Immature natural killer cell (primary cell): ENCODE measurements at regions not wholly inside any gene's neighbourhood (a gene's known extent, or its start where the extent isn't known, plus 50 kb on each side); places are given as distances from the start of the nearest gene placed in this dataset.
"Not testable (repeated sequence)": the region's sequence is repeated elsewhere in the genome, so short reads cannot be mapped to it uniquely, and the experiment has no call there.

ENCODE experiments used
- DNase-seq, 3 donors: peaks; one replicate each; pipeline ENCODE4 v3.0.0; 2022; ENCODE audit warnings: mixed read lengths in 1 of 3
- H3K27ac Mint-ChIP-seq, 6 donors: one replicate each; pipeline ENCODE4 v1.8.0; 2020; ENCODE audit warnings: mixed read lengths in 6 of 6, mild to moderate bottlenecking in 5 of 6, inconsistent platforms in 4 of 6, moderate library complexity in 3 of 6
- H3K27me3 Mint-ChIP-seq, 3 donors: one replicate each; pipeline ENCODE4 v1.8.0; 2020 to 2021; ENCODE audit warnings: low read depth in 3 of 3, mild to moderate bottlenecking in 3 of 3, mixed read lengths in 3 of 3, moderate library complexity in 3 of 3, inconsistent platforms in 1 of 3
- H3K36me3 Mint-ChIP-seq, 3 donors: one replicate each; pipeline ENCODE4 v1.8.0; 2020; ENCODE audit warnings: mixed read lengths in 3 of 3, inconsistent platforms in 2 of 3, mild to moderate bottlenecking in 2 of 3
- H3K4me1 Mint-ChIP-seq, 2 donors: one replicate each; pipeline ENCODE4 v1.8.0; 2020; ENCODE audit warnings: inconsistent platforms in 2 of 2, mild to moderate bottlenecking in 2 of 2, mixed read lengths in 2 of 2, moderate library complexity in 1 of 2
- H3K4me3 Mint-ChIP-seq, 5 donors: one replicate each; pipeline ENCODE4 v1.8.0; 2020; ENCODE audit warnings: mild to moderate bottlenecking in 5 of 5, mixed read lengths in 5 of 5, inconsistent platforms in 3 of 5, moderate library complexity in 3 of 5
- H3K9me3 Mint-ChIP-seq, 6 donors: one replicate each; pipeline ENCODE4 v1.8.0; 2020; ENCODE audit warnings: mild to moderate bottlenecking in 6 of 6, mixed read lengths in 6 of 6, inconsistent platforms in 4 of 6, moderate library complexity in 3 of 6

GRCh38 chr7:131625345-131625744, 68.9 kb upstream of the PODXL start:
- not testable (repeated sequence) for H3K27ac Mint-ChIP-seq, H3K36me3 Mint-ChIP-seq, H3K4me3 Mint-ChIP-seq, H3K4me1 Mint-ChIP-seq, H3K9me3 Mint-ChIP-seq, H3K27me3 Mint-ChIP-seq, DNase-seq

GRCh38 chr7:131624536-131624935, 68.1 kb upstream of the PODXL start:
- H3K27me3 Mint-ChIP-seq = peaks cover 0 to 3% (median 1%) of the 10 kb centered on the region in 3 donors
- H3K9me3 Mint-ChIP-seq = no peaks in the 10 kb centered on the region
- no peak for DNase-seq
- no peak overlapping the region for H3K27ac Mint-ChIP-seq
- no peaks in the 10 kb centered on the region for H3K36me3 Mint-ChIP-seq
- no peak overlapping the region for H3K4me3 Mint-ChIP-seq
- no peaks in the 10 kb centered on the region for H3K4me1 Mint-ChIP-seq

DNA sequence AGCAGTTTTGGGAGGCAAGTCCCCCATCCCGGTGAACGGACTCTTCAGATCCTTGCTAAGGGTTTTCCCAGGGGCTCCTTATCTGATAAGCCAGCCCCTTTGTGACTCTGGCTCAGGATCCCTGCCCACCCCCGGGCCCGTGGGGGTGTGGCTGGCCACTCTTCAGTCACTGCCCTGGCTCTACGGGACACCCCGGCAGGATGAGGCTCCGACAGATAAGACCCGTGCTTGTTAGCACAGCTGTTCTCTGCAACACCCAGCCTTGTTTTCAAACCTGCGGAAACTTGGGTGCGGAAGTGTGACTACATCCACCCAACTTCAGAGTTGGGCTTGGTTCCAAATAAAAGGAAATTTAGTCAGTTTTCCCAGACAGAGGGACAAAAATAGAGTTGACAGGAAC, 66.7 kb upstream of the PODXL start:
- Mint-ChIP-seq H3K36me3 (no peaks in the 10 kb centered on the region), H3K27ac (no peak overlapping the region), H3K9me3 (no peaks in the 10 kb centered on the region), H3K4me1 (no peaks in the 10 kb centered on the region), H3K4me3 (no peak overlapping the region), H3K27me3 (peaks cover 0 to 3% (median 1%) of the 10 kb centered on the region in 3 donors)
- DNase-seq = no peak

DNA sequence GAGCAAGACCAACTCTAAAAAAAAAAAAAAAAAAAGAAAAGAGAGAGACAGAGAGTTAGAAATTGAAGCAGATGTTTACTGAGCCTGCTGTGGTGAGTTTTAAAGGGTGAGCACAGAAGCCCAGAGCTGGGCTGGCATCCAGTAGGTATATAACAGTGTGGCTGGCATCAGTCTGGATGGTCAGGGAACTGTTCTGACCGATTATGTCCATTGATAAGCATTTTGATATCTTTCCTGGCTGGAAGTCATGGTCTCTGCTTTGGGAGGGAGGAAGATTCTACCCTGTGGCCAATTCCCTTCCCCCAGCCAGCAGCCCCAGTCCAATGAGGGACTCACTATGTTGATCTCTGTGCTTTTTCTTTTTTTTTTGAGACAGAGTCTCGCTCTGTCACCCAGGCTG, 65.2 kb upstream of the PODXL start:
- DNase-seq = no peak
- Mint-ChIP-seq H3K27me3 (peaks cover 0 to 1% (median 0%) of the 10 kb centered on the region in 3 donors), H3K4me1 (no peaks in the 10 kb centered on the region), H3K9me3 (no peaks in the 10 kb centered on the region), H3K27ac (no peak overlapping the region), H3K36me3 (no peaks in the 10 kb centered on the region), H3K4me3 (no peak overlapping the region)

DNA sequence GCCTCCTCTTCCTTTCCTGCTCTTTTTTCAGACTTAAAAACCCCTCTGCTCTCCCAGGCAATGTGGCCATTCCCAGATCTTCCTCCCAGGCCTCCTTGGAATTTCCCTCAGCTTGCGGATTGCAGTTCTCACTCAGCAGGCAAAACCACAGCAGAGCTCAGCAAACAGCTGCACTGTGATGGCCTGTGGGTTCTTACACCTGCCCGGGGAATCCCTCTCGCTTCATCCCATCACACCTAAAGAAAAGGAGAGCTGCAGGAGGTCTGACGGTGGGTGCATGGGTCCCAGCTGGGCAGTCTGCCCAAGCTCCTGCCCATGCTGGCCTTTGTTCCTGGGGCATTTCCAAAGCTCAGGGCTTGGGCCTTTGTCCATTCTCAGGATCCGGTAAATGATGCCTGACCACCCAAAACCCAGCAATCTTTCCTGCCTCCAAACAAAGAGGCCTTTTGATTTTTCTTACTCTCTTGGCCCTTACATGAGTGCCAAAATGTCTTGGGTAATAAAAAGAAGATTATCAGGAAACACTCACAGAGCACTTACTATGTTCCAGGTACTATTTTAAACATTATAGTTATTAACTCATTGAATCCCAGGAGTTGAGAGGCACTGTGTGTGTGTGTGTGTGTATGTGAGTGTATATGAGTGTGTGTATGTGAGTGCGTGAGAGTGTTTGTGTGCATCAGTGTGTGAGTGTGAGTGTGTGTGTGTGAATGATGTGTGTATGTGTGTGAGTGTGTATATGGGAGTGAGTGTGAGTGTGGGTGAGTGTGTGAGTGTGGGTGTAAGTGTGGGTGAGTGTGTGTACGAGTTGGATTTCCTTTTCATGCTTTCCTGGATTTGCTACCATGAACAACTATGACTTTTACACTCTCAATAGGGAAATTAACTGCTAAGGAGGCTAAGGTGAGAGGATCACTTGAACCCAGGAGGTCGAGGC, 64.5 kb upstream of the PODXL start:
- Mint-ChIP-seq H3K9me3 (no peaks in the 10 kb centered on the region), H3K4me1 (no peaks in the 10 kb centered on the region), H3K27me3 (peaks cover 0 to 1% (median 0%) of the 10 kb centered on the region in 3 donors), H3K27ac (no peak overlapping the region), H3K36me3 (no peaks in the 10 kb centered on the region), H3K4me3 (no peak overlapping the region)
- DNase-seq = no peak

- Mint-ChIP-seq H3K27ac (no peak overlapping the region), H3K4me1 (no peaks in the 10 kb centered on the region), H3K9me3 (no peaks in the 10 kb centered on the region), H3K27me3 (peaks cover 0 to 1% (median 0%) of the 10 kb centered on the region in 3 donors), H3K36me3 (no peaks in the 10 kb centered on the region), H3K4me3 (no peak overlapping the region)
- no peak for DNase-seq
Measured at GRCh38 chr7:131619336-131620305, 63.2 kb upstream of the PODXL start.

GRCh38 chr7:131618391-131618790, 62.0 kb upstream of the PODXL start:
- H3K4me1 Mint-ChIP-seq = no peaks in the 10 kb centered on the region
- H3K4me3 Mint-ChIP-seq = no peak overlapping the region

GRCh38 chr7:131616487-131617200, 60.2 kb upstream of the PODXL start:
- Mint-ChIP-seq H3K27me3 (peaks cover 0 to 2% (median 1%) of the 10 kb centered on the region in 3 donors), H3K9me3 (no peaks in the 10 kb centered on the region), H3K36me3 (no peaks in the 10 kb centered on the region), H3K27ac (no peak overlapping the region), H3K4me3 (no peak overlapping the region), H3K4me1 (no peaks in the 10 kb centered on the region)
- DNase-seq = no peak

More at GRCh38 chr7:131618391-131618790, 62.0 kb upstream of the PODXL start:
- H3K27me3 Mint-ChIP-seq = peaks cover 0 to 1% (median 0%) of the 10 kb centered on the region in 3 donors
- H3K27ac Mint-ChIP-seq = no peak overlapping the region
- no peaks in the 10 kb centered on the region for H3K9me3 Mint-ChIP-seq
- no peak for DNase-seq
- no peaks in the 10 kb centered on the region for H3K36me3 Mint-ChIP-seq

DNA sequence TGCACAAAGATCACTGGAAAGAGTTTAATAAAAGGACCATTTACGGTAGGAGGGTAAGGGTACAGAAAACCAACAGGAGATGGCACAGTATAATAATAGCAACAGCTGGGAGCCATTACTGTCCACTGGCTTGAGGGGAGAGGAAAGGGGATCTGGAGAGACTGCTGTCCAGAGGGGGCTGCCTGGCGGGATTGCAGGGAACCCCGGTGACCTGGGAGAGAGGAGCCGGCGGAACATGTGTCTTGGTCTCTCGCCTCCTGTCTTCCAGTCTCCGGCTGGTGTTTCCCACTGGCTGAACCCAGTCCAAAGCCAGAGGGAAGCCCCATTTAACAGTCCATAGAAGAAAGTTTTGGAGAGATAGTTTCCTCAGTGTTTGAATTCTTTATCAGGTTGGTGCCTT, 57.5 kb upstream of the PODXL start:
- no peak overlapping the region for H3K27ac Mint-ChIP-seq
- no peak overlapping the region for H3K4me3 Mint-ChIP-seq
- H3K36me3 Mint-ChIP-seq = no peaks in the 10 kb centered on the region
- H3K9me3 Mint-ChIP-seq = no peaks in the 10 kb centered on the region
- H3K27me3 Mint-ChIP-seq = peaks cover 0 to 4% (median 2%) of the 10 kb centered on the region in 3 donors
- DNase-seq = no peak
- no peaks in the 10 kb centered on the region for H3K4me1 Mint-ChIP-seq

GRCh38 chr7:131610007-131610406, 53.6 kb upstream of the PODXL start:
- DNase-seq = no peak
- H3K36me3 Mint-ChIP-seq = no peaks in the 10 kb centered on the region
- peaks cover 17 to 25% of the 10 kb centered on the region in 2 donors for H3K4me1 Mint-ChIP-seq

DNA sequence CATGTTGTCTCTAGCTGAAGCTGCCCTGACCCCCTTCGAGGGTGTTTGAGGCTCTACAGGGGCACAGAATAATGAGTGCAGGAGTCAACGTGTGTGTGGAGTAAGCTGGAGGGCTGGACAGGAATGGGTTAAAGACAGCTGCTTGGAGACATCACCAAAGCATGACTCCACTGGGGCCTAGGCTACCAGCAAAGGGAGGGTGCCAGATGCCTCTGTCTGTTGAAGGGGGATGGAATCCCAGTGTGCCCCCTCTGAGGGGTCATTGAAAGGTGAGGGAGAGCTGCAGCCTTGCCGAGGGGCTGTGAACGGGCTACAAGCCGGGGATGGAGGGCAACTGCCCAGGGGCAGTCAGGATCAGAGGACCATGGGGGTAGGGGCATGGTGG, 51.7 kb upstream of the PODXL start:
- Mint-ChIP-seq H3K27ac (no peak overlapping the region), H3K27me3 (peaks cover 14 to 16% (median 15%) of the 10 kb centered on the region in 3 donors), H3K4me3 (no peak overlapping the region), H3K4me1 (peaks cover 17 to 31% of the 10 kb centered on the region in 2 donors), H3K36me3 (no peaks in the 10 kb centered on the region), H3K9me3 (peaks cover 0 to 2% (median 0%) of the 10 kb centered on the region in 6 donors)
- no peak for DNase-seq

More at GRCh38 chr7:131610007-131610406, 53.6 kb upstream of the PODXL start:
- Mint-ChIP-seq H3K9me3 (peaks cover 0 to 2% (median 0%) of the 10 kb centered on the region in 6 donors), H3K4me3 (no peak overlapping the region), H3K27ac (no peak overlapping the region), H3K27me3 (peaks cover 13 to 17% (median 15%) of the 10 kb centered on the region in 3 donors)

DNA sequence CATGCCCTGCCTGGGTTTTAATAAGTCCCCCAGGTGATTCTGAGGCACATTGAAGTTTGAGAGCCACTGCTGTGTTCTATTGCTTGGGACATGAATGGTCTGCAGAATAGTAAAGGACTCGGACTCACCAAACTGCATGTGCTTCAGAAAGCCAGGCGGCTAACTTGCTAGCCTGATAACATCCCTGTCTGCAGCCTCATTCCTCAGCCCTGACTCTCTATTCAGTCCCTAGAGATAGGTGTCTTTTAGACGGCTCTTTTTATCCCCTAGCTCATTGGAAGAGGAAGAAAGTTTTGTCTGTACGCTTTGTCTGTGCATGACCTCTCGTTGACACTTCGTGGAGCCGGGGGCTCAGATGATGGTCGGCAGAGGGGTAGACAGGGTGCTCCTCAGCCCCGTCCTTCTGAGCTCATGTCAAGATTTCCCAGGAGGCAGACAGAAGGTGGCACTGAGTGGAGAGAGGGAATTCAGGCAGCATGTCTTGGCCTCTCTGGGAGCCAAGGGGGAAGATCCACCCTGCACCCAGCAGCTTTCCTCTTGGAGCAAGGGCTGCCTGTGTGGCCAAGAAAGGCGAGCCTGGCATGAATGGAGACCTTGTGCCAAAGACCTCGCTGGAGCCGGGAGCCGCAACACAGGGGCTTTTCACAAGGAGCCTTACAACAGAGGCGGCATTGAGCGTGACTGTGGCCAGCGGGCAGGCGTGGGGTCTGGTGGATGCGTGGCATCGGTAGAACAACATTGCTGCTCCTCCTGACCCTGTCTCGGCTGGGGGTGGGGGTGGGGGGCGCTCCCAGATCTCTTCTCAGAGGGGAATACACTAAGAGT, 51.1 kb upstream of the PODXL start:
- H3K36me3 Mint-ChIP-seq = no peaks in the 10 kb centered on the region
- H3K4me3 Mint-ChIP-seq = no peak overlapping the region
- H3K27me3 Mint-ChIP-seq = peaks cover 13 to 19% (median 15%) of the 10 kb centered on the region in 3 donors
- no peak for DNase-seq
- peaks cover 17 to 31% of the 10 kb centered on the region in 2 donors for H3K4me1 Mint-ChIP-seq
- peaks cover 0 to 2% (median 0%) of the 10 kb centered on the region in 6 donors for H3K9me3 Mint-ChIP-seq
- peak overlapping the region in 2 of 6 donors; percentile 33 to 40 for H3K27ac Mint-ChIP-seq
